ENCODE measurements at regions not wholly inside any gene's neighbourhood (a gene's known extent, or its start where the extent isn't known, plus 50 kb on each side); places are given as distances from the start of the nearest gene placed in this dataset.
"Not testable (repeated sequence)": the region's sequence is repeated elsewhere in the genome, so short reads cannot be mapped to it uniquely, and the experiment has no call there.

- no peaks in the 10 kb centered on the region for H3K4me1 ChIP-seq
- intact Hi-C loops (cut with DNase I): no loop called here
- H3K27ac ChIP-seq: no peak overlapping the region
- ATAC-seq: no peak
- no peaks in the 10 kb centered on the region for H3K27me3 ChIP-seq
- H3K36me3 ChIP-seq (replicated peaks in 1 of 2; ENCODE audit: insufficient read depth in 1 of 2, low read depth in 2 of 2): no peaks in the 10 kb centered on the region
- WGBS, 2 donors: 70 to 81% methylated on average over 14 of the region's 14 CpGs
- DNase-seq: no peak
- no peak overlapping the region for H3K4me3 ChIP-seq
- TF ChIP-seq POLR2A (IDR thresholded peaks at IDR 0.05): no peak
- no peak for TF ChIP-seq CTCF (IDR thresholded peaks at IDR 0.05)
- H3K9me3 ChIP-seq: no peaks in the 10 kb centered on the region
Observed at GRCh38 chr5:2156358-2157059, 273.8 kb upstream of the IRX4 start.

- TF ChIP-seq CTCF (IDR thresholded peaks at IDR 0.05): no peak
- no peak for TF ChIP-seq POLR2A (IDR thresholded peaks at IDR 0.05)
- no peaks in the 10 kb centered on the region for H3K27me3 ChIP-seq
- intact Hi-C loops (cut with DNase I): no loop called here
- no peaks in the 10 kb centered on the region for H3K9me3 ChIP-seq
- H3K36me3 ChIP-seq (replicated peaks in 1 of 2; ENCODE audit: insufficient read depth in 1 of 2, low read depth in 2 of 2): no peaks in the 10 kb centered on the region
- DNase-seq (no peak), ATAC-seq (no peak)
- no peak overlapping the region for H3K4me3 ChIP-seq
- no peaks in the 10 kb centered on the region for H3K4me1 ChIP-seq
- H3K27ac ChIP-seq: no peak overlapping the region
- 79 to 82% methylated on average over 18 of the region's 18 CpGs for WGBS, 2 donors
Observed at GRCh38 chr5:2155556-2155955, 272.8 kb upstream of the IRX4 start.

DNA sequence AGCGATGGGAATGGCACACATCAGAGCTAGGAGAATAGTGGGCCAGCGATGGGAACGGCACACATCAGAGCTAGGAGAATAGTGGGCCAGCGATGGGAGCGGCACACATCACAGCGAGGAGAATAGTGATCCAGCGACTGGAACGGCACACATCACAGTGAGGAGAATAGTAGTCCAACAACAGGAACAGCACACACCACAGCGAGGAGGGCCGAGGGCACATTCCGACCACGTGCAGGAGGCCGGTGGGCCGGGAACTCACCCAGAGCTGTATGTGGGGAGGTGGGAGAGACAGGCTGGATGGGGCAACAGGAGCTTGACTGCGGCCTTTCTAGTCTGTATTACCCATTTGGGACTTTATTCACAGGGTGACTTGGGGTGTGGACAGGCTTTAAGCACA, 271.1 kb upstream of the IRX4 start:
- Histone ChIP-seq H3K27me3 (no peaks in the 10 kb centered on the region), H3K9me3 (no peaks in the 10 kb centered on the region), H3K36me3 (replicated peaks in 1 of 2; ENCODE audit: insufficient read depth in 1 of 2, low read depth in 2 of 2) (no peaks in the 10 kb centered on the region), H3K27ac (no peak overlapping the region), H3K4me3 (no peak overlapping the region), H3K4me1 (no peaks in the 10 kb centered on the region)
- intact Hi-C loops (cut with DNase I): no loop called here
- ATAC-seq (no peak), DNase-seq (no peak)
- 81 to 87% methylated on average over 15 of the region's 15 CpGs for WGBS, 2 donors
- TF ChIP-seq CTCF (IDR thresholded peaks at IDR 0.05) (no peak), POLR2A (IDR thresholded peaks at IDR 0.05) (no peak)

DNA sequence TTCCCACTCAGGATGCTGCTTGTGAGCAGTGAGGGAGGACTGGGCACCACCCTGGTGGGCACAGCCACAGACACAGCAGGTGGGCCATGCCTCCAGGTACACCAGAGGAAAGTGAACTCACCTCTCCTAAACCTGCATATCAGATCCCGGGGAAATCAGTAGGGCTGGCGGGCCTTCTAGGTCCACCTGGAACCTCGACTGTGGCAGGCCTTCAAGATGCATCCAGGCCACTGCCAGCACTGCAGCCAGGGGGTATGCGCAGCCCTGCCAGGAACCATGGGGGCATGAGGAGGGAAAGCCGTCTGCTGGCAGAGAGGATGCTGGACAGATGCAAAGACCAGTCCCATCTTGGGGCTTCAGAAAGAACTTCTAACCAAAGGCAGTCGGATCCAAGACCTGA, 270.6 kb upstream of the IRX4 start:
- no peak for TF ChIP-seq POLR2A (IDR thresholded peaks at IDR 0.05)
- TF ChIP-seq CTCF (IDR thresholded peaks at IDR 0.05): no peak
- ATAC-seq (no peak), DNase-seq (no peak)
- no peak overlapping the region for H3K4me3 ChIP-seq
- no peaks in the 10 kb centered on the region for H3K9me3 ChIP-seq
- H3K36me3 ChIP-seq (replicated peaks in 1 of 2; ENCODE audit: insufficient read depth in 1 of 2, low read depth in 2 of 2): no peaks in the 10 kb centered on the region
- H3K27me3 ChIP-seq: no peaks in the 10 kb centered on the region
- no peak overlapping the region for H3K27ac ChIP-seq
- H3K4me1 ChIP-seq: no peaks in the 10 kb centered on the region
- intact Hi-C loops (cut with DNase I): no loop called here
- WGBS, 2 donors: 65 to 70% methylated on average over 6 of the region's 6 CpGs

- DNase-seq; H3K4me1 ChIP-seq; intact Hi-C loops (cut with DNase I); H3K36me3 ChIP-seq (replicated peaks in 1 of 2; ENCODE audit: insufficient read depth in 1 of 2, low read depth in 2 of 2); H3K9me3 ChIP-seq; ATAC-seq; H3K27me3 ChIP-seq; H3K27ac ChIP-seq; H3K4me3 ChIP-seq: not testable (repeated sequence)
- peak in 5 of 7 experiments; percentile 5 to 31 (median 20) for TF ChIP-seq CTCF (IDR thresholded peaks at IDR 0.05)
- 14 to 24% methylated on average over 6 to 8 of the region's 8 CpGs for WGBS, 2 donors
Observed at GRCh38 chr5:2151301-2151888, 268.7 kb upstream of the IRX4 start.

All from body of pancreas (tissue), 4 donors.